ENCODE measurements at regions not wholly inside any gene's neighbourhood (a gene's known extent, or its start where the extent isn't known, plus 50 kb on each side); places are given as distances from the start of the nearest gene placed in this dataset.

DNA sequence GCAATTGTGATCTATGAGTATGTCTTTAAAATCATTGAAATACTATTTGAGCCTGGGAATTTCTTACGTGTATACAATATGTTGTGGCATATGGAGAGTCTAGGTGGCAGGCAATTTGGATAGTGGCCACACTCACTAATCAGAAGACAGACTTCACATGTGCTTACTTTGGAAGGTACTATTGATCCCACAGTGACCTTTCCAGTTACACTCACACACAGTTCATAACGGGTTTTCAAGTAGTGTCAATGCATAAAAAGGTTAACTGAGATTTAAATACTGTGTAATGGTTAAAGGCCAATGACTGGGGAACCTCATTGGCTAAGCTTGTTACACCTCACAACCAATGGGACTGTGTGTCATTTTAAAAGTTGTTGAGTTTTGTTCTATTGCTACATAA, 783.2 kb downstream of the RPA4 start:
- no peak for DNase-seq

DNA sequence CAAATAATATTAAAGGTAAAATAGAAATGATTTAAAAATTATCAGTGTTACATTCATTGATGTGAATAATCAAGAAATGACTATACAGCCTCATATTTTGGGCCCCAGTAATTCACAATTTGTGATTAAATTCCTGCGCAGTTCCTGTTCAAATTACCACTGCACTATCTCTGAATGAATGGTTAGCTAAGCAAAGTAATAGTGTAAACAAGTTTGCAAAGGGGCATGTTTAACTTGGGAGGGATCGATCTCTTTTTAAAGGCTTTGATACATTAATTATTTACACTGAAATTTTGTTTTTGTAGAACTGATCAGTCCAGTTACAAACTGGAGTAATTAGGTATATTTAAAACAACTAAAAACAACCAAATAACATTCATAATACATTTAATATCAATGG, 784.4 kb downstream of the RPA4 start:
- DNase-seq: no peak

DNA sequence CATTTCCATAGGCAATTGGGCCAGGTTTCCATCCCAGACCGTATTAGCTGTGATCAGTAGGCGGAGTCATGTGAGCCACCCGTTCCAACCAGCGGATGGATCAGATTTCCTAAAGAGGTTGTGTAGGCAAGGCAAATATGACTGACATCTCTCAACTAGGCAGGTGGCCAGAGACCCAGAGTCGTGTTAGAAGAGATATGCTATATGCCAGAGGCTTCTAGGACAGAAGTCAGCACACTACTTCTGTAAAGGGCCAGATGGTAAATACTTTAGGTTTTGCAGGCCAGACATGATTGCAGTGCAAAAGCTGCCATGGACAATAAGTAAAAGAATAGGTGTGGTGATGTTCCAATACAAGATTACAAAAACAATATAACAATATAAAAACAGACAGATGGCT, 788.4 kb downstream of the RPA4 start:
- DNase-seq: no peak

DNA sequence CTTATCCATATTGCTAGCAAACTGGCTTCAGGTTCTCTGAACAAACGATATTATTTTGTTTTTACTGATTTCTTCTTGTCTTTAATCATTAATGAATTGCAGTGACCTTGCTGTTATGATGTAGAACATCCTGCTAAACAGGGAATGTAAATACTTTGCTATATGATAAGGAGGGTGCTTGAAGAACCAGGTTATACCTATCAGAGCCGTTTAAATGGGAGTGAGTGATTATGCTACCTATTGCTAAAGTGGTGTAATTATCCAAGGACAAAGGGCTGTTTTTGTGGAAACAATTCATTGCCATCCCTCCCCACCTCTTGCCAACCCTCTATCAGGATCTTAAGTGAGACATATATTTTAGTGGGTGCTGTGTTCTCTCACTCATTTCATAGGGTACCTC, 788.9 kb downstream of the RPA4 start:
- DNase-seq: no peak

GRCh38 chrX:97673135-97673534, 789.4 kb downstream of the RPA4 start:
- no peak for DNase-seq

DNA sequence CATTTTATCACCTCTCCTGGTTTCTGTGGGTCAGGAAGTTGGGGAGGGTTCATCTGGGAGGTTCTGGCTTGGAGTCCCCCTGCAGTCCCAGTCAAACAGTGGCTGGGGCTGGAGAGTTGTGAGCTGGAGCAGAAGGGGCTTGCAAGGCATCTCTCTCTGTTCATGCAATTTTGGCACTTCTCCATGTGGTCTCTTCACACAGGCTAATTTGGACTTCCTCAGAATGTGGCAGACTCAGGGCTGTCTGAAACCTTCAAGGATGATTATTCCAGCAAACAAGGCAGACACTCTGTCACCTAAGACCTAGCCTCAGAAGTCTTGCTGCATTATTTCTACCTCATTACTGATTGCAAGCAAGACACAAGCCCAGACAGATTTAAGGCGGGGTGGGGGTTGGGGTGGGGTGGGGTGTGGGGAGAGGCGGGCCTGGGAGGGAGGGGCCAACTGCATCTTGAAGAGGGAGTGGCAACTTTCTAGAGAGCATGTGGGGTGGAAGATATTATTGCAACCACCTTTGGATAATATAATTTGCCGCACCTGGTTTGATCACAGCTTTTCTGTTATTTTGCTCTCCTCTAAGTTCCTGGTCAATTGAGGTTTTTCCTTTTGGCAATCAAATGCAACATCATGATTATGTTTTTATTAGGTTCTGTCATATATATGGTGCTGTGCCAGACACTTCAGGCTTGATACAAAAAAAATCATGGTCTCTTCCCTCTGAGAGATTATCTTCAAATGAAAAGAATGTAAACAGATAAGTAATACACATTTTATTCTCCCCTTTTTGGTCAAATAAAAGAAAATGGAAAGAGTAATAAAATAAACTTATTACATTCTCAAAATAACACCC, 799.5 kb downstream of the RPA4 start:
- DNase-seq: no peak

- DNase-seq: peak; percentile 1
Observed at GRCh38 chrX:97685753-97686152, 802.0 kb downstream of the RPA4 start.

DNA sequence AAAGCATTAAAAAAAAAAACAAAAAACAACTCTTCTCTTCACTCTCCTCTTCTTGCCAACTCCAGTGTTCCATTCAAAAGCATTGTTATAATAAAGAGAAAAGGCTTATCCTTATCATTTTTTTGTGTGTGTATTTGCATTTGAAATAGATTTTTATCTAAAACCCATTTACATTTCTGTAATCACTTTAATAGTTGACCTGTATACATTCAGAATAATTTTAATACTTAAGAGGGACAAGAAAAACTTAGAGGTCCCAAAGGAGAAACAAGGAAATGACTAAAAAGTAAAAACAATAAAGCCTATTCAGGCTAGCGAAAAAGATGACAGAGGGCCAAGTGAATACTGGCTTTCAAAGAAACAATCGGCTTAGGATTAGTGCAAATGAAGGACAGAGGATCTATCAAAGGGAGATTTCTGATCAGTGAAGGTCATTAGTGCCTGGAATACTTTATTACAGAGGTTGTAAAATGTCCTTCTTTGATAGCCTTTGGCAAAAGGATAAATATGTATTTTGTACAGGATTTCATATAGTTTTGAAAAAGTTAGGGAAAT, 808.3 kb downstream of the RPA4 start:
- DNase-seq: no peak

- DNase-seq: no peak
Observed at GRCh38 chrX:97692575-97692974, 808.9 kb downstream of the RPA4 start.

DNA sequence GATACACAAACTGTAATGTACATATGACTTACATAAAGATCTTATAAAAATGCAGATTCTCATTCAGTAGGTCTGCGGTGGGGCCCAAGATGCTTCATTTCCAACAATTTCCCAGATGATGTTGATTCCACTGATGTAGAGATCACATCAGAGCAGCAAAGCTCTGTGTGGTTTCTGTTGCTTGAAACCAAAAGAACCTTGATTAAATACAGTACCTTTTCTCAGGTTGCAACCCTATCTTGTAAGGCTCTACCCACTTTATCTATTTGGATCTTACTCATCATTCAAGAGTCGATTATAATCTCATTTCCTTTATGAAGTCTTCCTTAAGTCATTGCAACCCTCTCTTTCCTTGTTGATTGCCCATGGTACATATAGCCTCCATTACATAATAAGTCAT, 816.8 kb downstream of the RPA4 start:
- no peak for DNase-seq

GRCh38 chrX:97704474-97704873, 820.8 kb downstream of the RPA4 start:
- no peak for DNase-seq

DNA sequence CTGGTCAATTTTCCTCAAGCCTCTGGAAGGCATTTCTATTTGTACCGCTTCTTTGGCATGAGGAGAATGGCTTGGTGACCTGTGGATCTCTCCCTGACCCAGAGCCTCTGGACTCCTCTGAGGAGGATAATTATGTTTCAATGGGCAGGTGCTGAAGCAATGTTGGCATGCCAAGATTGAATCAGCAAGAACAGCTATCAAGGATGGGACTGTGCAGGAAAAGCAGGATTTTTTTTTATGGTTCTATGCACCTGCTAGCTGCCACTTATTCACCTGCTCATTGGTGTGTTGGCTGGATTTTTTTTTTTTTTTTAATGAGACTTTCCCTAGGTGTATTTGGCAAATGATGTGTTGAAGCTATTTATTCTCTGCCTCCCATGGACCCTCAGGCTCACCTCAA, 821.2 kb downstream of the RPA4 start:
- no peak for DNase-seq

DNA sequence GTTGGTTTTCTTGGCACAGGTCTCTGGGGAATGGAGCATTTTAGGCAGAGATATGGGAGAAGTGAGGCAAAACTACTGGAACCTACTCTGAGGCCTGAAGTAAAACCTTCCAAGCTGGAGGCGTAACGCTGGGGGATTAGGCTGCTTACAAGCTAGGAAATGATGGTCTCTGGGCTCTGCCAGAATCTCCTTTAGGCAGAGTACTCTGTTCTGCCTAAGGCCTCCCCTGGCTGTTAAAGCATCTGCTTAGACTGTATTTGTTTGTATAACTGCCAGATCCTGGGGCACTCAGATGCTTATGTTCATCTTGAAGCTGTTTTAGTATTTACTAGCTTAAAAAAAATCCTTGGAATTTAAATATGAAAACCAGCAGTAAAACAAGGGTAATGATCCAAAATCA, 822.2 kb downstream of the RPA4 start:
- DNase-seq: no peak

DNA sequence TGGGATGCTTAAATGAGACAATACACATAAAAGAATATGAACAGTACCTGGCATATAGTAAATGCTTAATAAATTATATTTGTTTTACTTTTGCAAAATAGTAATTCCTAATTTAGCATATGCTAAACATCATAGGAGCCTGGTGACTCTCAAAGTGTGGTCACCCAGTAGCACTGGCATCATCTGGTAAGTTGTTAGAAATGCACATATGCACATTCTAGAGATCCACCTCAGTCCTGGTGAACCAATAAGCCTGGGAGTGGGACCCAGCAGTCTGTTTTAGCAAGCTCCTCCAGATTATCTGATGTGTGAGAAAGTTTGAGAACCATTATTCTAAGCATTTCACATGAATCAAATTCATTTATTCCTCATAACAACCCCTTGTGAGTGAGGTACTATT, 830.4 kb downstream of the RPA4 start:
- DNase-seq: no peak

DNA sequence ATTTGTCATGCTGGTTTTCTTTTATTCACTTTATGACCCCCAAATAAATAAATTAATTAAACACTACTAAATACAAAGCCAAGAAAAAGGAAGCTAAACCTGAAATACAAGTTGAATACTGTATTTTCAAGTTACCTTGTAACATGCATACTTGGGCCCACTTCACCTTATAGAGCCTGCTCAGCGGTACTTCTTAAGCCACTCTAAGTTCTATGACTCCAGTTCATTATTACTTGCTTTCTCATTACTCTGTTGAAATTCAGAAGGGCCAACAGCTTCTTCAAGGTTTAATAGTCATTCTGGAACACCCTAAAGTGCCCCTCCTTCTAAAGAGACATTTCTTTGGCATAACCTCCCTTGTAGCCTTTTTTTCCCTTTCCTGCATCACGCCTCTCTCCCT, 844.5 kb downstream of the RPA4 start:
- no peak for DNase-seq

DNA sequence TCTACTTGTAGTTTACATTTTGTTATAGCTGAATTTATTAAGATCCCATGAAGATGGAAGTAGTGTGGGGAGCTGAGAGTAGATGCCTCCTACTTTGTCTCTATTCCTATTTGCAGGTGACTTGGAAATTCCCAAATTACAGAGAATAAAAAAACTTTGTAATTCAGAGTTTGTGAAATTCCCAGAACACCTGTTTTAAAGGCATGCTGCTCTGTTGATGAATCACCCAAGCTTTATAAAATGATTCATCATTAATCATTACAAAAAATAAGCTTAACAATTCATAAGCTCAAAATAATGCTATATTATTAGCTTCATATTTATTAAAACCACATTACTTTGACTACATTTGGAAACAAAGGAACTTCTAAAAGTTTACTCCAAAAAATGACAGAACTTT, 856.3 kb downstream of the RPA4 start:
- no peak for DNase-seq

DNA sequence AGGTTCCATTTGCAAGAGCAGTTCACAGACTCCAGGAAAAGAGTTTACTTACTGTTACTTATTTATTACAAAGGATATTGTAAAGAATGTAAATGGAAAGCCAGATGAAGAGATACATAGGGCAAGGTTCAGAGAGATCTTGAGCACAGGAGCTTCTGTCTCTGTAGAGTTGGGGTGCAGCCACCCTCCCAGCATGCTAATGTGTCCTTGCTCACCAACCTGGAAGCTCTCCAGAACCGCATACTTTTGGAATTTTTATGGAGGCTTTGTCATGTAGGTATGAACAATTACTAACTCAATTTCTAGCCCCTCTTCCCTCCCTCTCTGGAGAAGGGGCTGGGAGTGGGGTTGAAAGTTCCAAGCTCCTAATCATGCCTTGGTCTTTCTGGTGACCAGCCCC, 857.2 kb downstream of the RPA4 start:
- no peak for DNase-seq

- DNase-seq: peak; percentile 1
Observed at GRCh38 chrX:97743014-97743413, 859.3 kb downstream of the RPA4 start.

GRCh38 chrX:97747346-97747745, 863.6 kb downstream of the RPA4 start:
- no peak for DNase-seq

DNA sequence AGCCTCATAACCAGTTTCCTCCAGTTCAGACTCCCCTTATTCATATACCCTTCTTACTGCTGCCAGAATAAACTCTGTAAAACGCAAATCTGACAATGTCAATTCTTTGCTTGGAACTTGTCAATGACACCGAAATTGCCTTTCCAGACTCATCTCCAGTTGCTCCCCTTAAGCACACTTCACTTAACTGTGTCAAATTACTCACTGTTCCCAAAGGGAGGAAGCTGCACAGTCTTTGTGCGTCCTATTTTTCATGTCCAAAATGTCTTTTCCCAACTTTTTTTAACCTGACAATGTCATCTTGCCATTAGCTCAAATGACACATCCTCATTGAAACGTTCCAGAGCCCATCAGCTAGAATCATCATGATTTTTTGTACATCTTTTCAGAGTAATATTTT, 867.3 kb downstream of the RPA4 start:
- no peak for DNase-seq

- DNase-seq: no peak
Observed at GRCh38 chrX:97751735-97752134, 868.0 kb downstream of the RPA4 start.

DNA sequence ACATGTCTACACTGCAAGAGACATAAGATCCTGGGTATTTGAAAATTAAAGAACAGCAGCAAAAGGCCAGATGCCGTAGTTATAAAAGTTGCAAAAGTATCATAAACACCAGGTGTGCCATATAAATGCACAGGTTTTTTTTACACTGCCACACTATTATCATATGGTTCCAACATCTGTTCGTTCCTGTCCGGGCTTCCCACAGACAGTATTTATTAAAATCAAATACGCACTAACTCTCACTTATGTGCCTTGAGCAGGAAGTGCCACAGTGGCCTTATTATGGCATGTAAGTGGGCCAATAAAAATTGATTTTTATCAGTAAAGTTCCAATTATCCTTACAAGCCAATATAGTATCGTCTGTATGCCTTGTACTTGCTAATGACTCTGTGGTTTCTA, 873.2 kb downstream of the RPA4 start:
- no peak for DNase-seq

GRCh38 chrX:97763391-97763790, 879.7 kb downstream of the RPA4 start:
- DNase-seq: no peak

GRCh38 chrX:97763981-97764380, 880.3 kb downstream of the RPA4 start:
- DNase-seq: no peak

DNA sequence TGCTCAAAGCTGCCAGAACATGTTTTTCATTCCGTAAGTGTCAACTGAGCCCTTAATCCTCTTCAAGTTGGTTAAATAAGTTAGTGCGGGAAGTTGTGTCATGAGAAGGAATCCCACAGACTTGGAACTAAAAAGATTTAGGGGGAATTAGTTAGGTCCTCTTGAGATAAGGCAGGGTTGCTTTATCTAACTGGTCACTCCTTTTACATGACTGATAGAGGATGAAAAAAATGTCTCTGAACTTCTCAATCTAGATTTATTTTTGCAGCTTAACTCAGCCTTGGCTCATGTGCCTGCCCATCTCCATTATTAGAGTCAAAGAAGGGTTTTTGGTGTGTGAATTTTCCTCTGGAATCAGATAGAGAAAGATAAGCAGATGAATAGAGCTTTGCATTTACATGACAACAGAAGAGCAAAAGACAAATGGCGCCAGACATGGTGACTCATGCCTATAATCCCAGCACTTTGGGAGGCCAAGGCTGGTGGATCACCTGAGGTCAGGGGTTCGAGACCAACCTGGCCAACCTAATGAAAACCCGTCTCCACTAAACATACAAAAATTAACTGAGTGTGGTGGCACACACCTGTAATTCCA, 882.9 kb downstream of the RPA4 start:
- no peak for DNase-seq

All from activated naive CD4-positive, alpha-beta T cell treated with Interleukin-2 at 50 U/mL for 16 hours (primary cell).